ENCODE measurements at regions not wholly inside any gene's neighbourhood (a gene's known extent, or its start where the extent isn't known, plus 50 kb on each side); places are given as distances from the start of the nearest gene placed in this dataset.
"Not testable (repeated sequence)": the region's sequence is repeated elsewhere in the genome, so short reads cannot be mapped to it uniquely, and the experiment has no call there.

GRCh38 chrY:26319488-26320202 is 697.7 kb downstream of the CDY1 start:
- TF ChIP-seq CTCF (IDR thresholded peaks at IDR 0.05; ENCODE audit: low read length); EZH2 (optimal IDR thresholded peaks at IDR 0.05; ENCODE audit: low read depth, low read length); EZH2phosphoT487 (IDR thresholded peaks at IDR 0.05; ENCODE audit: low read length): not testable (repeated sequence)
